ENCODE measurements at regions not wholly inside any gene's neighbourhood (a gene's known extent, or its start where the extent isn't known, plus 50 kb on each side); places are given as distances from the start of the nearest gene placed in this dataset.

- no peak for TF ChIP-seq POLR2A (IDR thresholded peaks at IDR 0.05)
- TF ChIP-seq CTCF (IDR thresholded peaks at IDR 0.05) = no peak
- no peak for DNase-seq
- no peaks in the 10 kb centered on the region for H3K4me1 ChIP-seq
- H3K4me3 ChIP-seq = no peak overlapping the region
- H3K36me3 ChIP-seq = no peaks in the 10 kb centered on the region
- H3K27me3 ChIP-seq = no peaks in the 10 kb centered on the region
- H3K9me3 ChIP-seq = no peaks in the 10 kb centered on the region
- no peak overlapping the region for H3K27ac ChIP-seq
Observed at GRCh38 chr2:180111901-180112300, 104.8 kb upstream of the CWC22 start.

- TF ChIP-seq POLR2A (IDR thresholded peaks at IDR 0.05) = no peak
- TF ChIP-seq CTCF (IDR thresholded peaks at IDR 0.05) = no peak
- DNase-seq = no peak
- no peaks in the 10 kb centered on the region for H3K36me3 ChIP-seq
- H3K4me1 ChIP-seq = no peaks in the 10 kb centered on the region
- H3K4me3 ChIP-seq = no peak overlapping the region
- no peak overlapping the region for H3K27ac ChIP-seq
- no peaks in the 10 kb centered on the region for H3K27me3 ChIP-seq
- no peaks in the 10 kb centered on the region for H3K9me3 ChIP-seq
Observed at GRCh38 chr2:180110469-180110868, 103.4 kb upstream of the CWC22 start.

GRCh38 chr2:180101846-180102245, 94.7 kb upstream of the CWC22 start:
- Histone ChIP-seq H3K27ac (no peak overlapping the region), H3K27me3 (no peaks in the 10 kb centered on the region), H3K4me3 (no peak overlapping the region), H3K9me3 (no peaks in the 10 kb centered on the region), H3K4me1 (no peaks in the 10 kb centered on the region), H3K36me3 (no peaks in the 10 kb centered on the region)
- DNase-seq = no peak
- no peak for TF ChIP-seq POLR2A (IDR thresholded peaks at IDR 0.05)
- no peak for TF ChIP-seq CTCF (IDR thresholded peaks at IDR 0.05)

- H3K9me3 ChIP-seq = no peaks in the 10 kb centered on the region
- no peaks in the 10 kb centered on the region for H3K27me3 ChIP-seq
- no peak overlapping the region for H3K27ac ChIP-seq
- TF ChIP-seq CTCF (IDR thresholded peaks at IDR 0.05) (no peak), POLR2A (IDR thresholded peaks at IDR 0.05) (no peak)
- no peaks in the 10 kb centered on the region for H3K36me3 ChIP-seq
- no peak overlapping the region for H3K4me3 ChIP-seq
- no peak for DNase-seq
- no peaks in the 10 kb centered on the region for H3K4me1 ChIP-seq
Observed at GRCh38 chr2:180099308-180099707, 92.2 kb upstream of the CWC22 start.

- Histone ChIP-seq H3K4me1 (no peaks in the 10 kb centered on the region), H3K9me3 (no peaks in the 10 kb centered on the region), H3K27me3 (no peaks in the 10 kb centered on the region), H3K4me3 (no peak overlapping the region), H3K36me3 (no peaks in the 10 kb centered on the region), H3K27ac (no peak overlapping the region)
- no peak for TF ChIP-seq CTCF (IDR thresholded peaks at IDR 0.05)
- no peak for TF ChIP-seq POLR2A (IDR thresholded peaks at IDR 0.05)
- DNase-seq = no peak
Observed at GRCh38 chr2:180085144-180085543, 78.0 kb upstream of the CWC22 start.

GRCh38 chr2:180077295-180077906, 70.3 kb upstream of the CWC22 start:
- H3K4me1 ChIP-seq = no peaks in the 10 kb centered on the region
- no peaks in the 10 kb centered on the region for H3K36me3 ChIP-seq
- no peak overlapping the region for H3K4me3 ChIP-seq

More at GRCh38 chr2:180077295-180077906, 70.3 kb upstream of the CWC22 start:
- H3K27me3 ChIP-seq = no peaks in the 10 kb centered on the region
- DNase-seq = no peak
- H3K9me3 ChIP-seq = no peaks in the 10 kb centered on the region
- TF ChIP-seq POLR2A (IDR thresholded peaks at IDR 0.05) (no peak), CTCF (IDR thresholded peaks at IDR 0.05) (peak in 5 of 6 experiments; percentile 13 to 41 (median 30))
- H3K27ac ChIP-seq = no peak overlapping the region

Measured in Peyer's patch (tissue), 4 donors.